ENCODE measurements at regions not wholly inside any gene's neighbourhood (a gene's known extent, or its start where the extent isn't known, plus 50 kb on each side); places are given as distances from the start of the nearest gene placed in this dataset.
"Not testable (repeated sequence)": the region's sequence is repeated elsewhere in the genome, so short reads cannot be mapped to it uniquely, and the experiment has no call there.

- intact Hi-C loops (cut with micrococcal nuclease): no loop called here
Observed at GRCh38 chr15:84398763-84399701, 163.5 kb downstream of the GOLGA6L4 start.

GRCh38 chr15:84400017-84400740 lies 164.6 kb downstream of the GOLGA6L4 start:
- Mint-ChIP-seq H3K36me3 (no peaks in the 10 kb centered on the region), H3K9me3 (no peaks in the 10 kb centered on the region), H3K27ac (no peak overlapping the region), H3K27me3 (no peaks in the 10 kb centered on the region), H3K4me1 (ENCODE audit: low read depth) (no peaks in the 10 kb centered on the region), H3K4me3 (no peak overlapping the region)
- intact Hi-C loops (cut with micrococcal nuclease): no loop called here
- ChIA-PET POLR2A (no interaction called here), CTCF (no interaction called here)
- no peak for DNase-seq

More at GRCh38 chr15:84398763-84399701, 163.5 kb downstream of the GOLGA6L4 start:
- H3K9me3 Mint-ChIP-seq: no peaks in the 10 kb centered on the region
- no peak overlapping the region for H3K27ac Mint-ChIP-seq
- H3K4me3 Mint-ChIP-seq: no peak overlapping the region
- no peaks in the 10 kb centered on the region for H3K36me3 Mint-ChIP-seq
- POLR2A ChIA-PET: no interaction called here
- CTCF ChIA-PET: no interaction called here
- peaks cover under 1% of the 10 kb centered on the region for H3K27me3 Mint-ChIP-seq
- H3K4me1 Mint-ChIP-seq (ENCODE audit: low read depth): no peaks in the 10 kb centered on the region
- DNase-seq: no peak

DNA sequence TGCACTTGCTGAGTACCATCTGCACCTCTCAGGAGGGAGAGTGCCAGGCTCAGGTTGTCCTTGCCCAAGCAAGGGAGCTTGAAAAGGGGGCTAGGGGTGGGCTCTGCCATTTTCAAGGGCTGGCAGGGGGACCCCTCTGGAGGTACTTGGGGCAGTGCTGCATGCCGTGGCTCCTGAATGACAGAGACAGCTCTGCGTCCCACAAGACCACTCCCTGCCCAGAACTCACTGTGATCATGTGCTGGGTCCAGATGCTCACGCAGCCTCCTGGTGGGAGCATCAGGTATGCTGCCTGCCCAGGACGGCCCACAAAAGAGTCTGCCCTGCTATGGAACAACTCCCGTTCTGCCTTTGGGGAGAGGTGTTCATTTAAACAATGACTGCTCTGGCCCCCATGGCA lies 165.2 kb downstream of the GOLGA6L4 start:
- Mint-ChIP-seq H3K27ac (no peak overlapping the region), H3K4me1 (ENCODE audit: low read depth) (no peaks in the 10 kb centered on the region), H3K9me3 (no peaks in the 10 kb centered on the region), H3K36me3 (no peaks in the 10 kb centered on the region), H3K27me3 (no peaks in the 10 kb centered on the region), H3K4me3 (no peak overlapping the region)
- intact Hi-C loops (cut with micrococcal nuclease): no loop called here
- ChIA-PET POLR2A (no interaction called here), CTCF (no interaction called here)
- no peak for DNase-seq

- H3K4me1 Mint-ChIP-seq (ENCODE audit: low read depth); H3K27ac Mint-ChIP-seq; H3K27me3 Mint-ChIP-seq; DNase-seq; H3K36me3 Mint-ChIP-seq; CTCF ChIA-PET; POLR2A ChIA-PET; intact Hi-C loops (cut with micrococcal nuclease); H3K4me3 Mint-ChIP-seq; H3K9me3 Mint-ChIP-seq: not testable (repeated sequence)
Observed at GRCh38 chr15:84401461-84401860, 165.9 kb downstream of the GOLGA6L4 start.

GRCh38 chr15:84401891-84402840 lies 166.6 kb downstream of the GOLGA6L4 start:
- POLR2A ChIA-PET; H3K27me3 Mint-ChIP-seq; DNase-seq; H3K27ac Mint-ChIP-seq; H3K9me3 Mint-ChIP-seq; H3K4me3 Mint-ChIP-seq; H3K36me3 Mint-ChIP-seq; CTCF ChIA-PET; H3K4me1 Mint-ChIP-seq (ENCODE audit: low read depth); intact Hi-C loops (cut with micrococcal nuclease): not testable (repeated sequence)

- no peaks in the 10 kb centered on the region for H3K9me3 Mint-ChIP-seq
- H3K27me3 Mint-ChIP-seq: no peaks in the 10 kb centered on the region
- no peak overlapping the region for H3K27ac Mint-ChIP-seq
- DNase-seq: no peak
- no peaks in the 10 kb centered on the region for H3K36me3 Mint-ChIP-seq
- intact Hi-C loops (cut with micrococcal nuclease): no loop called here
- POLR2A ChIA-PET: no interaction called here
- H3K4me1 Mint-ChIP-seq (ENCODE audit: low read depth): no peaks in the 10 kb centered on the region
- no peak overlapping the region for H3K4me3 Mint-ChIP-seq
- CTCF ChIA-PET: no interaction called here
Observed at GRCh38 chr15:84402856-84403608, 167.5 kb downstream of the GOLGA6L4 start.

DNA sequence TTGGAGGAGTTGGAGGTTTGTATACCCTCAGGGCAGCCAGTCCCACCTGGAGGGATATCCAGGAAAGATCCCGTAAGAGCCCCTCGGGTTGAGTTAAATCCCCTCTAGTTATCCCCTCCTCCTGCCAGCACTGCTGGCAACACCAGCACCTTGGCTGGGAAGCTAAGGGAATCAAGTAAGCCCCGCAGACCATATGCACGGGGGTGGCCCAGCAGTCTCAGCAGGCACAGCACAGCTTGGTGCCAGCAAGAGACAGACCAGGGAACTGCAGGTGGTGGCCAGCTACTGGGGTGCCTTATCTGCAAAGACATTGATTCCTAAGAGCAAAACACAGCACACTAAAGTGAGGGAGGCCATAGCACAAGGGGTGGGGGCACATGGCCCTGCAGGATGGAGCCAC lies 173.8 kb downstream of the GOLGA6L4 start:
- H3K27me3 Mint-ChIP-seq; H3K9me3 Mint-ChIP-seq; CTCF ChIA-PET; H3K4me1 Mint-ChIP-seq (ENCODE audit: low read depth); H3K27ac Mint-ChIP-seq; DNase-seq; H3K4me3 Mint-ChIP-seq; intact Hi-C loops (cut with micrococcal nuclease); POLR2A ChIA-PET; H3K36me3 Mint-ChIP-seq: not testable (repeated sequence)

- H3K36me3 Mint-ChIP-seq; H3K9me3 Mint-ChIP-seq; CTCF ChIA-PET; H3K4me1 Mint-ChIP-seq (ENCODE audit: low read depth); H3K27me3 Mint-ChIP-seq; POLR2A ChIA-PET; H3K27ac Mint-ChIP-seq; intact Hi-C loops (cut with micrococcal nuclease); H3K4me3 Mint-ChIP-seq: not testable (repeated sequence)
- peak; percentile 10 for DNase-seq
Observed at GRCh38 chr15:84421513-84422181, 179.2 kb upstream of the ZSCAN2 start.

GRCh38 chr15:84425327-84425726 lies 175.5 kb upstream of the ZSCAN2 start:
- intact Hi-C loops (cut with micrococcal nuclease); H3K9me3 Mint-ChIP-seq; H3K4me1 Mint-ChIP-seq (ENCODE audit: low read depth); H3K36me3 Mint-ChIP-seq; H3K27ac Mint-ChIP-seq; H3K4me3 Mint-ChIP-seq; H3K27me3 Mint-ChIP-seq; DNase-seq; CTCF ChIA-PET; POLR2A ChIA-PET: not testable (repeated sequence)

DNA sequence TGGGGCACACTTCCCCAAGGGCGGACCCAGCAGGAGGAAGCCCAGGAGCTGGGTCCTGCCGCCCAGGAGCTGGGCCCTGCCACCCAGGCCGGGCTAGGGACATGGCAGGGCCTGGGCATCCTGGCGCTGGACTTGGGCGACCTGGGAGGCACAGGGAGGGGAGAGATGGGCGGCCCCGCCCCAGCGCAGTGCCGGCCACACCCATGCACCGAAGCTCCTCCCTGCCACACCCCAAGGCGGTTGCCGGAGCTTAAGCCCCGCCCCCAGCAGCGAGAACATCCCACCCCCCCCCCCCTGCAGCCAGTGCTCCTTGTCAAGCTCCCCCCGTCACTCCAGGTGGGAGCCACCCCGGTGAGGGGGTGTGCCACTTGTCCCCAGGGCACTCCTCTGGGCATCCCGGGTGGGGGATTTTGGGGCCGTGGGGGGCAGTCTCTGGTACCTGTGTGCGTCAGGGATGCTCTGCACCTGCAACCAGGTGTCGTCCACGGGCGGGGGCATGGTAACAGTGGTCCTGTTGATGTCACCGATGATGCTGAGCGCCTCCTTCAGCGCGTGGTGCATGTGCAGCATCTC lies 127.4 kb upstream of the ZSCAN2 start:
- DNase-seq; H3K27me3 Mint-ChIP-seq; POLR2A ChIA-PET; intact Hi-C loops (cut with micrococcal nuclease); CTCF ChIA-PET; H3K36me3 Mint-ChIP-seq; H3K4me1 Mint-ChIP-seq (ENCODE audit: low read depth); H3K27ac Mint-ChIP-seq; H3K4me3 Mint-ChIP-seq; H3K9me3 Mint-ChIP-seq: not testable (repeated sequence)

- H3K27me3 Mint-ChIP-seq; intact Hi-C loops (cut with micrococcal nuclease); H3K4me3 Mint-ChIP-seq; CTCF ChIA-PET; H3K36me3 Mint-ChIP-seq; DNase-seq; H3K27ac Mint-ChIP-seq; H3K4me1 Mint-ChIP-seq (ENCODE audit: low read depth); POLR2A ChIA-PET; H3K9me3 Mint-ChIP-seq: not testable (repeated sequence)
Observed at GRCh38 chr15:84476364-84477033, 124.3 kb upstream of the ZSCAN2 start.

Data from activated CD4-positive, alpha-beta memory T cell treated with anti-CD3 and anti-CD28 coated beads for 36 hours (primary cell).